GM23338 (cell line): ENCODE measurements at regions not wholly inside any gene's neighbourhood (a gene's known extent, or its start where the extent isn't known, plus 50 kb on each side); places are given as distances from the start of the nearest gene placed in this dataset.

ENCODE experiments used
- CREB1 ChIP-seq: fragments of 250-450 bp; sonication (Bioruptor Pico); IDR thresholded peaks from 2 replicates; pipeline ENCODE4 v1.5.0; 2020; ENCODE audit warnings: low read depth, mild to moderate bottlenecking, moderate library complexity
- EZH2 ChIP-seq: fragments of 200-600 bp; sonication (generic); IDR thresholded peaks from one replicate; pipeline ENCODE4 v1.8.0; 2017; ENCODE audit warnings: antibody characterized with exemption, mild to moderate bottlenecking, low read depth; ENCODE audit not compliant: unreplicated experiment
- EZH2phosphoT487 ChIP-seq: fragments of 200-600 bp; sonication (generic); IDR thresholded peaks from one replicate; pipeline ENCODE4 v1.8.1; 2018; ENCODE audit warnings: antibody characterized with exemption; ENCODE audit not compliant: unreplicated experiment
- JUNB ChIP-seq: IDR thresholded peaks from one replicate; pipeline ENCODE4 v1.6.1; 2016; ENCODE audit warnings: antibody characterized with exemption; ENCODE audit not compliant: unreplicated experiment
- NANOG ChIP-seq: IDR thresholded peaks from 2 replicates; pipeline ENCODE4 v1.6.1; 2016; ENCODE audit warnings: antibody characterized with exemption, borderline replicate concordance
- POLR2AphosphoS5 ChIP-seq: IDR thresholded peaks from 2 replicates; pipeline ENCODE4 v1.6.1; 2016; ENCODE audit warnings: antibody characterized with exemption, low read depth
- STAT1 ChIP-seq: IDR thresholded peaks from one replicate; pipeline ENCODE4 v1.6.1; 2016; ENCODE audit warnings: antibody characterized with exemption; ENCODE audit not compliant: unreplicated experiment
- ZNF114 ChIP-seq: fragments of 250-450 bp; sonication (Bioruptor Pico); IDR thresholded peaks from 2 replicates; pipeline ENCODE4 v1.5.0; 2020; ENCODE audit warnings: mild to moderate bottlenecking, moderate library complexity
- ZNF331 ChIP-seq: fragments of 250-450 bp; sonication (Bioruptor Pico); IDR thresholded peaks from 2 replicates; pipeline ENCODE4 v1.5.0; 2020; ENCODE audit warnings: low read depth, mild to moderate bottlenecking, moderate library complexity
- TF ChIP-seq, protein P1 (sequence below), 2 experiments: fragments of 200-600 bp in 1 of 2; sonication (generic) in 1 of 2; conservative IDR thresholded peaks; 2 replicates each; pipeline versions ENCODE4 v1.5.1 to v1.6.1; 2016 to 2017; ENCODE audit warnings: antibody characterized with exemption in 2 of 2, low read depth in 2 of 2, mild to moderate bottlenecking in 2 of 2, moderate library complexity in 1 of 2
- TF ChIP-seq, protein P2 (sequence below): IDR thresholded peaks from one replicate; pipeline ENCODE4 v1.6.1; 2018; ENCODE audit warnings: antibody characterized with exemption; ENCODE audit not compliant: unreplicated experiment
- TF ChIP-seq, protein P3 (sequence below): IDR thresholded peaks from 2 replicates; pipeline ENCODE4 v1.6.1; 2016; ENCODE audit warnings: antibody characterized with exemption

DNA sequence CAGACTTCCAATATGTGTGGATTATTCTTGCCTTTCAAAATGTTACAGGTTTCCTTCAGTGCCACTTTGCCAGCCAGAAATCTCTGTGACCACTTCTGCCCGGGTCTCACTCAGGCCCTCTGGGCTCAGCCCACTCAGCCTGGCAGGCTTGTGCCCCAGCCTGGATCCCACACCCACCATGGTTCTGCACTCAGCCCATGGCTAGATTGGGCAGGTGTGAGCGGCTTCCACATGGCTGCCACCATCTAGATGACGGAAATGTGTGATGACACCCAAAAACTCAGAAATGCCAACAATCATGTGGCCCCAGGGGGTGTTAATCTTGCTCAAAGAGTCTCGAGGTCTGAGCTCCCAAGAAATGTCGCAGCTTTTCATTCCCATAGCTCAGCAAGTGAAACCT is 1097.5 kb upstream of the SLC39A10 start:
- no peak for TF ChIP-seq JUNB
- TF ChIP-seq, protein P1, sequence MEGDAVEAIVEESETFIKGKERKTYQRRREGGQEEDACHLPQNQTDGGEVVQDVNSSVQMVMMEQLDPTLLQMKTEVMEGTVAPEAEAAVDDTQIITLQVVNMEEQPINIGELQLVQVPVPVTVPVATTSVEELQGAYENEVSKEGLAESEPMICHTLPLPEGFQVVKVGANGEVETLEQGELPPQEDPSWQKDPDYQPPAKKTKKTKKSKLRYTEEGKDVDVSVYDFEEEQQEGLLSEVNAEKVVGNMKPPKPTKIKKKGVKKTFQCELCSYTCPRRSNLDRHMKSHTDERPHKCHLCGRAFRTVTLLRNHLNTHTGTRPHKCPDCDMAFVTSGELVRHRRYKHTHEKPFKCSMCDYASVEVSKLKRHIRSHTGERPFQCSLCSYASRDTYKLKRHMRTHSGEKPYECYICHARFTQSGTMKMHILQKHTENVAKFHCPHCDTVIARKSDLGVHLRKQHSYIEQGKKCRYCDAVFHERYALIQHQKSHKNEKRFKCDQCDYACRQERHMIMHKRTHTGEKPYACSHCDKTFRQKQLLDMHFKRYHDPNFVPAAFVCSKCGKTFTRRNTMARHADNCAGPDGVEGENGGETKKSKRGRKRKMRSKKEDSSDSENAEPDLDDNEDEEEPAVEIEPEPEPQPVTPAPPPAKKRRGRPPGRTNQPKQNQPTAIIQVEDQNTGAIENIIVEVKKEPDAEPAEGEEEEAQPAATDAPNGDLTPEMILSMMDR (conservative IDR thresholded peaks at IDR 0.05; ENCODE audit: low read depth in 2 of 2) = no peak
- no peak for TF ChIP-seq EZH2phosphoT487
- no peak for TF ChIP-seq ZNF114 (CRISPR knock-in tag)
- no peak for TF ChIP-seq POLR2AphosphoS5
- TF ChIP-seq ZNF331 (CRISPR knock-in tag) = no peak
- TF ChIP-seq EZH2 = no peak
- TF ChIP-seq, protein P2, sequence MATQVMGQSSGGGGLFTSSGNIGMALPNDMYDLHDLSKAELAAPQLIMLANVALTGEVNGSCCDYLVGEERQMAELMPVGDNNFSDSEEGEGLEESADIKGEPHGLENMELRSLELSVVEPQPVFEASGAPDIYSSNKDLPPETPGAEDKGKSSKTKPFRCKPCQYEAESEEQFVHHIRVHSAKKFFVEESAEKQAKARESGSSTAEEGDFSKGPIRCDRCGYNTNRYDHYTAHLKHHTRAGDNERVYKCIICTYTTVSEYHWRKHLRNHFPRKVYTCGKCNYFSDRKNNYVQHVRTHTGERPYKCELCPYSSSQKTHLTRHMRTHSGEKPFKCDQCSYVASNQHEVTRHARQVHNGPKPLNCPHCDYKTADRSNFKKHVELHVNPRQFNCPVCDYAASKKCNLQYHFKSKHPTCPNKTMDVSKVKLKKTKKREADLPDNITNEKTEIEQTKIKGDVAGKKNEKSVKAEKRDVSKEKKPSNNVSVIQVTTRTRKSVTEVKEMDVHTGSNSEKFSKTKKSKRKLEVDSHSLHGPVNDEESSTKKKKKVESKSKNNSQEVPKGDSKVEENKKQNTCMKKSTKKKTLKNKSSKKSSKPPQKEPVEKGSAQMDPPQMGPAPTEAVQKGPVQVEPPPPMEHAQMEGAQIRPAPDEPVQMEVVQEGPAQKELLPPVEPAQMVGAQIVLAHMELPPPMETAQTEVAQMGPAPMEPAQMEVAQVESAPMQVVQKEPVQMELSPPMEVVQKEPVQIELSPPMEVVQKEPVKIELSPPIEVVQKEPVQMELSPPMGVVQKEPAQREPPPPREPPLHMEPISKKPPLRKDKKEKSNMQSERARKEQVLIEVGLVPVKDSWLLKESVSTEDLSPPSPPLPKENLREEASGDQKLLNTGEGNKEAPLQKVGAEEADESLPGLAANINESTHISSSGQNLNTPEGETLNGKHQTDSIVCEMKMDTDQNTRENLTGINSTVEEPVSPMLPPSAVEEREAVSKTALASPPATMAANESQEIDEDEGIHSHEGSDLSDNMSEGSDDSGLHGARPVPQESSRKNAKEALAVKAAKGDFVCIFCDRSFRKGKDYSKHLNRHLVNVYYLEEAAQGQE = no peak
- no peak for TF ChIP-seq NANOG
- no peak for TF ChIP-seq CREB1
- TF ChIP-seq, protein P3, sequence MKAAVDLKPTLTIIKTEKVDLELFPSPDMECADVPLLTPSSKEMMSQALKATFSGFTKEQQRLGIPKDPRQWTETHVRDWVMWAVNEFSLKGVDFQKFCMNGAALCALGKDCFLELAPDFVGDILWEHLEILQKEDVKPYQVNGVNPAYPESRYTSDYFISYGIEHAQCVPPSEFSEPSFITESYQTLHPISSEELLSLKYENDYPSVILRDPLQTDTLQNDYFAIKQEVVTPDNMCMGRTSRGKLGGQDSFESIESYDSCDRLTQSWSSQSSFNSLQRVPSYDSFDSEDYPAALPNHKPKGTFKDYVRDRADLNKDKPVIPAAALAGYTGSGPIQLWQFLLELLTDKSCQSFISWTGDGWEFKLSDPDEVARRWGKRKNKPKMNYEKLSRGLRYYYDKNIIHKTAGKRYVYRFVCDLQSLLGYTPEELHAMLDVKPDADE = no peak
- no peak for TF ChIP-seq STAT1
